Fibroblast of pulmonary artery (primary cell): ENCODE measurements at regions not wholly inside any gene's neighbourhood (a gene's known extent, or its start where the extent isn't known, plus 50 kb on each side); places are given as distances from the start of the nearest gene placed in this dataset.
"Not testable (repeated sequence)": the region's sequence is repeated elsewhere in the genome, so short reads cannot be mapped to it uniquely, and the experiment has no call there.

Experiments
- DNase-seq: peaks from one replicate; pipeline ENCODE4 v3.0.0-alpha.2; 2010; ENCODE audit warnings: low read depth
- H3K4me3 ChIP-seq: replicated peaks from 2 replicates; pipeline ENCODE4 v1.5.1; 2011; ENCODE audit warnings: low read depth, mild to moderate bottlenecking, control low read depth, low read length, moderate library complexity
- CTCF ChIP-seq: IDR thresholded peaks from 2 replicates; pipeline ENCODE4 v1.5.1; 2011; ENCODE audit warnings: mild to moderate bottlenecking, control low read depth, low read length, inconsistent platforms; ENCODE audit errors: missing control alignments

- no peak for DNase-seq
- H3K4me3 ChIP-seq = no peak overlapping the region
Measured at GRCh38 chr12:131222329-131223139, 268.8 kb downstream of the ADGRD1 start.

GRCh38 chr12:131223171-131223761, 269.6 kb downstream of the ADGRD1 start:
- H3K4me3 ChIP-seq = no peak overlapping the region
- DNase-seq = no peak
- TF ChIP-seq CTCF = no peak

More at GRCh38 chr12:131222329-131223139, 268.8 kb downstream of the ADGRD1 start:
- TF ChIP-seq CTCF = no peak

GRCh38 chr12:131223791-131224225, 270.1 kb downstream of the ADGRD1 start:
- no peak for TF ChIP-seq CTCF
- H3K4me3 ChIP-seq = no peak overlapping the region
- DNase-seq = no peak

GRCh38 chr12:131224226-131225065, 270.7 kb downstream of the ADGRD1 start:
- not testable (repeated sequence) for H3K4me3 ChIP-seq, DNase-seq

- not testable (repeated sequence) for DNase-seq, H3K4me3 ChIP-seq
Measured at GRCh38 chr12:131225066-131225380, 271.3 kb downstream of the ADGRD1 start.

- DNase-seq = no peak
- no peak overlapping the region for H3K4me3 ChIP-seq
- no peak for TF ChIP-seq CTCF
Measured at GRCh38 chr12:131226345-131227265, 272.9 kb downstream of the ADGRD1 start.

GRCh38 chr12:131227641-131228040, 273.9 kb downstream of the ADGRD1 start:
- DNase-seq, H3K4me3 ChIP-seq: not testable (repeated sequence)

GRCh38 chr12:131229079-131229425, 275.3 kb downstream of the ADGRD1 start:
- not testable (repeated sequence) for H3K4me3 ChIP-seq, DNase-seq
